PC-3 (cell line): ENCODE measurements at regions not wholly inside any gene's neighbourhood (a gene's known extent, or its start where the extent isn't known, plus 50 kb on each side); places are given as distances from the start of the nearest gene placed in this dataset.

ENCODE experiments used
- CTCF ChIP-seq: fragments of 300-600 bp; sonication (generic); conservative IDR thresholded peaks from 2 replicates; pipeline ENCODE4 v1.5.1; 2017; ENCODE audit warnings: antibody characterized with exemption, low read depth, mild to moderate bottlenecking, low read length
- EZH2phosphoT487 ChIP-seq: fragments of 300-600 bp; sonication (generic); IDR thresholded peaks from 2 replicates; pipeline ENCODE4 v1.6.1; 2018; ENCODE audit warnings: mild to moderate bottlenecking, antibody characterized with exemption, low read length, borderline replicate concordance

- TF ChIP-seq CTCF (no peak), EZH2phosphoT487 (no peak)
Observed at GRCh38 chr4:177826973-177827372, 384.7 kb upstream of the AGA start.
